Neural cell (in vitro differentiated cells): ENCODE measurements at regions not wholly inside any gene's neighbourhood (a gene's known extent, or its start where the extent isn't known, plus 50 kb on each side); places are given as distances from the start of the nearest gene placed in this dataset.

Experiments
- H2AFZ ChIP-seq: fragments of 200-600, 300-800 bp; sonication (generic), shearing (Covaris generic); 2 replicates; pipeline ENCODE4 v1.6.0; 2014; ENCODE audit warnings: low read depth, mild to moderate bottlenecking, antibody characterized with exemption, low read length, moderate library complexity
- H3F3A ChIP-seq: fragments of 200-600 bp; shearing (Covaris generic); 2 replicates; pipeline ENCODE4 v1.6.1; 2016; ENCODE audit warnings: mild to moderate bottlenecking, moderate library complexity, mixed read lengths, antibody characterized with exemption, low read length; ENCODE audit not compliant: insufficient read depth, poor library complexity, severe bottlenecking
- H3K27ac ChIP-seq: fragments of 200-600, 300-800 bp; sonication (generic), shearing (Covaris generic); 2 replicates; pipeline ENCODE4 v1.5.1; 2014; ENCODE audit warnings: mild to moderate bottlenecking, low read length, moderate library complexity
- H3K27me3 ChIP-seq: fragments of 300-800, 200-600 bp; sonication (generic), shearing (Covaris generic); 2 replicates; pipeline ENCODE4 v1.6.0; 2014; ENCODE audit warnings: mild to moderate bottlenecking, low read depth, low read length, moderate library complexity; ENCODE audit not compliant: insufficient read depth
- H3K36me3 ChIP-seq: fragments of 300-800, 200-600 bp; sonication (generic), shearing (Covaris generic); 2 replicates; pipeline ENCODE4 v1.5.1; 2014; ENCODE audit warnings: mild to moderate bottlenecking, antibody characterized with exemption, low read length, moderate library complexity; ENCODE audit not compliant: insufficient read depth
- H3K4me2 ChIP-seq: fragments of 300-800, 200-600 bp; sonication (generic), shearing (Covaris generic); 2 replicates; pipeline ENCODE4 v1.6.0; 2014; ENCODE audit warnings: mild to moderate bottlenecking, low read length
- H3K4me3 ChIP-seq: fragments of 300-800, 200-600 bp; sonication (generic), shearing (Covaris generic); 2 replicates; pipeline ENCODE4 v1.5.1; 2014; ENCODE audit warnings: mild to moderate bottlenecking, low read length, moderate library complexity
- H3K79me2 ChIP-seq: fragments of 200-600 bp; shearing (Covaris generic); replicated peaks from 2 replicates; pipeline ENCODE4 v1.6.0; 2014; ENCODE audit warnings: mild to moderate bottlenecking, low read length, moderate library complexity; ENCODE audit not compliant: insufficient read depth
- H3K9ac ChIP-seq: fragments of 300-800, 200-600 bp; sonication (generic), shearing (Covaris generic); 2 replicates; pipeline ENCODE4 v1.6.1; 2016; ENCODE audit warnings: mild to moderate bottlenecking, low read length, mixed read lengths
- H3K9me2 ChIP-seq: fragments of 200-600 bp; shearing (Covaris generic); 2 replicates; pipeline ENCODE4 v1.6.1; 2016; ENCODE audit warnings: mild to moderate bottlenecking, low read length, mixed read lengths; ENCODE audit not compliant: insufficient read depth
- H3K9me3 ChIP-seq: fragments of 200-600, 300-800 bp; sonication (generic), shearing (Covaris generic); 2 replicates; pipeline ENCODE4 v1.6.1; 2016; ENCODE audit warnings: mild to moderate bottlenecking, mixed run types, low read length, moderate library complexity, mixed read lengths
- H4K20me1 ChIP-seq: fragments of 200-600 bp; shearing (Covaris generic); 2 replicates; pipeline ENCODE4 v1.6.1; 2016; ENCODE audit warnings: mild to moderate bottlenecking, mixed run types; ENCODE audit not compliant: insufficient read depth
- EP300 ChIP-seq: fragments of 450-650 bp; conservative IDR thresholded peaks from 2 replicates; pipeline ENCODE4 v1.6.1; 2014; ENCODE audit warnings: antibody characterized with exemption, mild to moderate bottlenecking, moderate library complexity; ENCODE audit not compliant: poor library complexity, severe bottlenecking
- EZH2 ChIP-seq: fragments of 200-600, 300-800 bp; shearing (Covaris generic), sonication (generic); IDR thresholded peaks from 2 replicates; pipeline ENCODE4 v1.6.1; 2014; ENCODE audit warnings: antibody characterized with exemption, low read length, borderline replicate concordance, mild to moderate bottlenecking; ENCODE audit not compliant: insufficient read depth, poor library complexity, severe bottlenecking
- MXI1 ChIP-seq: fragments of 450-650 bp; conservative IDR thresholded peaks from 2 replicates; pipeline ENCODE4 v1.6.1; 2014; ENCODE audit warnings: antibody characterized with exemption, mild to moderate bottlenecking; ENCODE audit not compliant: poor library complexity, severe bottlenecking
- POLR2AphosphoS5 ChIP-seq: IDR thresholded peaks from 2 replicates; pipeline ENCODE4 v1.6.1; 2012
- RAD21 ChIP-seq: fragments of 450-650 bp; conservative IDR thresholded peaks from 2 replicates; pipeline ENCODE4 v1.6.1; 2014; ENCODE audit warnings: antibody characterized with exemption, mild to moderate bottlenecking, moderate library complexity
- SMC3 ChIP-seq: fragments of 450-650 bp; conservative IDR thresholded peaks from 2 replicates; pipeline ENCODE4 v1.6.1; 2014; ENCODE audit warnings: antibody characterized with exemption, mild to moderate bottlenecking, moderate library complexity; ENCODE audit not compliant: poor library complexity
- TAF1 ChIP-seq: IDR thresholded peaks from 2 replicates; pipeline ENCODE4 v1.6.1; 2012; ENCODE audit warnings: low read depth
- TF ChIP-seq, protein P1 (sequence below): fragments of 450-650 bp; IDR thresholded peaks from 2 replicates; pipeline ENCODE4 v1.5.1; 2014; ENCODE audit warnings: antibody characterized with exemption, mild to moderate bottlenecking, moderate library complexity; ENCODE audit not compliant: poor library complexity, severe bottlenecking
- TF ChIP-seq, protein P2 (sequence below): IDR thresholded peaks from 2 replicates; pipeline ENCODE4 v1.6.1; 2012; ENCODE audit warnings: borderline replicate concordance

GRCh38 chr22:48752451-48753380 lies 1075.0 kb downstream of the BRD1 start:
- Histone ChIP-seq H4K20me1 (no peaks in the 10 kb centered on the region), H3K79me2 (no peaks in the 10 kb centered on the region), H3K4me2 (no peak overlapping the region), H3K4me3 (no peak overlapping the region), H3K9me2 (no peaks in the 10 kb centered on the region), H3K27ac (no peak overlapping the region), H3K9ac (no peak overlapping the region), H3K36me3 (no peaks in the 10 kb centered on the region), H2AFZ (no peak overlapping the region), H3F3A (no peaks in the 10 kb centered on the region), H3K9me3 (no peaks in the 10 kb centered on the region), H3K27me3 (no peaks in the 10 kb centered on the region)
- TF ChIP-seq MXI1: no peak
- no peak for TF ChIP-seq POLR2AphosphoS5
- TF ChIP-seq RAD21: no peak
- TF ChIP-seq SMC3: no peak
- TF ChIP-seq TAF1: no peak
- TF ChIP-seq EP300: no peak
- TF ChIP-seq, protein P1, sequence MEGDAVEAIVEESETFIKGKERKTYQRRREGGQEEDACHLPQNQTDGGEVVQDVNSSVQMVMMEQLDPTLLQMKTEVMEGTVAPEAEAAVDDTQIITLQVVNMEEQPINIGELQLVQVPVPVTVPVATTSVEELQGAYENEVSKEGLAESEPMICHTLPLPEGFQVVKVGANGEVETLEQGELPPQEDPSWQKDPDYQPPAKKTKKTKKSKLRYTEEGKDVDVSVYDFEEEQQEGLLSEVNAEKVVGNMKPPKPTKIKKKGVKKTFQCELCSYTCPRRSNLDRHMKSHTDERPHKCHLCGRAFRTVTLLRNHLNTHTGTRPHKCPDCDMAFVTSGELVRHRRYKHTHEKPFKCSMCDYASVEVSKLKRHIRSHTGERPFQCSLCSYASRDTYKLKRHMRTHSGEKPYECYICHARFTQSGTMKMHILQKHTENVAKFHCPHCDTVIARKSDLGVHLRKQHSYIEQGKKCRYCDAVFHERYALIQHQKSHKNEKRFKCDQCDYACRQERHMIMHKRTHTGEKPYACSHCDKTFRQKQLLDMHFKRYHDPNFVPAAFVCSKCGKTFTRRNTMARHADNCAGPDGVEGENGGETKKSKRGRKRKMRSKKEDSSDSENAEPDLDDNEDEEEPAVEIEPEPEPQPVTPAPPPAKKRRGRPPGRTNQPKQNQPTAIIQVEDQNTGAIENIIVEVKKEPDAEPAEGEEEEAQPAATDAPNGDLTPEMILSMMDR: no peak
- no peak for TF ChIP-seq EZH2
- TF ChIP-seq, protein P2, sequence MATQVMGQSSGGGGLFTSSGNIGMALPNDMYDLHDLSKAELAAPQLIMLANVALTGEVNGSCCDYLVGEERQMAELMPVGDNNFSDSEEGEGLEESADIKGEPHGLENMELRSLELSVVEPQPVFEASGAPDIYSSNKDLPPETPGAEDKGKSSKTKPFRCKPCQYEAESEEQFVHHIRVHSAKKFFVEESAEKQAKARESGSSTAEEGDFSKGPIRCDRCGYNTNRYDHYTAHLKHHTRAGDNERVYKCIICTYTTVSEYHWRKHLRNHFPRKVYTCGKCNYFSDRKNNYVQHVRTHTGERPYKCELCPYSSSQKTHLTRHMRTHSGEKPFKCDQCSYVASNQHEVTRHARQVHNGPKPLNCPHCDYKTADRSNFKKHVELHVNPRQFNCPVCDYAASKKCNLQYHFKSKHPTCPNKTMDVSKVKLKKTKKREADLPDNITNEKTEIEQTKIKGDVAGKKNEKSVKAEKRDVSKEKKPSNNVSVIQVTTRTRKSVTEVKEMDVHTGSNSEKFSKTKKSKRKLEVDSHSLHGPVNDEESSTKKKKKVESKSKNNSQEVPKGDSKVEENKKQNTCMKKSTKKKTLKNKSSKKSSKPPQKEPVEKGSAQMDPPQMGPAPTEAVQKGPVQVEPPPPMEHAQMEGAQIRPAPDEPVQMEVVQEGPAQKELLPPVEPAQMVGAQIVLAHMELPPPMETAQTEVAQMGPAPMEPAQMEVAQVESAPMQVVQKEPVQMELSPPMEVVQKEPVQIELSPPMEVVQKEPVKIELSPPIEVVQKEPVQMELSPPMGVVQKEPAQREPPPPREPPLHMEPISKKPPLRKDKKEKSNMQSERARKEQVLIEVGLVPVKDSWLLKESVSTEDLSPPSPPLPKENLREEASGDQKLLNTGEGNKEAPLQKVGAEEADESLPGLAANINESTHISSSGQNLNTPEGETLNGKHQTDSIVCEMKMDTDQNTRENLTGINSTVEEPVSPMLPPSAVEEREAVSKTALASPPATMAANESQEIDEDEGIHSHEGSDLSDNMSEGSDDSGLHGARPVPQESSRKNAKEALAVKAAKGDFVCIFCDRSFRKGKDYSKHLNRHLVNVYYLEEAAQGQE: no peak

GRCh38 chr22:48751539-48752437 lies 1075.9 kb downstream of the BRD1 start:
- H3K27ac ChIP-seq: no peak overlapping the region
- H3K27me3 ChIP-seq: no peaks in the 10 kb centered on the region
- H3K4me3 ChIP-seq: no peak overlapping the region
- no peaks in the 10 kb centered on the region for H3F3A ChIP-seq
- no peaks in the 10 kb centered on the region for H3K79me2 ChIP-seq
- no peak overlapping the region for H3K4me2 ChIP-seq
- no peak for TF ChIP-seq SMC3
- TF ChIP-seq, protein P2: no peak
- no peak for TF ChIP-seq TAF1
- no peak for TF ChIP-seq EZH2
- TF ChIP-seq POLR2AphosphoS5: no peak
- TF ChIP-seq MXI1: no peak
- no peak for TF ChIP-seq EP300
- TF ChIP-seq RAD21: no peak
- TF ChIP-seq, protein P1: no peak
- H4K20me1 ChIP-seq: no peaks in the 10 kb centered on the region
- H2AFZ ChIP-seq: no peak overlapping the region
- H3K36me3 ChIP-seq: no peaks in the 10 kb centered on the region
- H3K9me3 ChIP-seq: no peaks in the 10 kb centered on the region
- H3K9ac ChIP-seq: no peak overlapping the region
- no peaks in the 10 kb centered on the region for H3K9me2 ChIP-seq
